Caco-2 (cell line): ENCODE measurements at regions not wholly inside any gene's neighbourhood (a gene's known extent, or its start where the extent isn't known, plus 50 kb on each side); places are given as distances from the start of the nearest gene placed in this dataset.
A peak's percentile ranks its signal among the peaks of the same experiment; 100 is the strongest.
"Not testable (repeated sequence)": the region's sequence is repeated elsewhere in the genome, so short reads cannot be mapped to it uniquely, and the experiment has no call there.

Experiments
- BruUV-seq: library from RNA; stranded (reverse); fragments of 400-500 nt; replicated peaks from 2 replicates; lab custom pipeline; 2021; lab: Mats Ljungman, UMichigan
- CTCF ChIA-PET: fragments of 300-600 bp; sonication (Branson Sonifier 250); formaldehyde crosslinking; loops from one replicate; lab custom pipeline; 2022; ENCODE audit warnings: antibody characterized with exemption; lab: Charles Lee
- POLR2A ChIA-PET: fragments of 300-600 bp; sonication (Branson Sonifier 250); formaldehyde crosslinking; loops from one replicate; lab custom pipeline; 2022; ENCODE audit warnings: antibody characterized with exemption; lab: Charles Lee
- DNase-seq, 2 experiments: peaks; one replicate each; pipeline versions ENCODE4 v3.0.0 to v3.0.0-alpha.2; 2020 to 2022
- H3K27me3 ChIP-seq: replicated peaks from 2 replicates; pipeline ENCODE4 v1.6.0; 2011; ENCODE audit warnings: low read length; ENCODE audit not compliant: control insufficient read depth, insufficient read depth
- H3K36me3 ChIP-seq: 2 replicates; pipeline ENCODE4 v1.5.1; 2011; ENCODE audit warnings: low read length; ENCODE audit not compliant: control insufficient read depth, insufficient read depth
- H3K4me1 ChIP-seq: fragments of 250-450 bp; sonication (Bioruptor Pico); 2 replicates; pipeline ENCODE4 v1.5.1; 2020; ENCODE audit warnings: mild to moderate bottlenecking
- H3K4me3 ChIP-seq: 2 replicates; pipeline ENCODE4 v1.5.1; 2011; ENCODE audit warnings: low read depth, mild to moderate bottlenecking, control low read depth, low read length
- H3K9me3 ChIP-seq: fragments of 250-450 bp; sonication (Bioruptor Pico); 2 replicates; pipeline ENCODE4 v1.5.1; 2020; ENCODE audit warnings: mild to moderate bottlenecking, moderate library complexity
- H3K27ac Mint-ChIP-seq: one replicate; pipeline ENCODE4 v1.8.0; 2022; ENCODE audit warnings: mixed read lengths; ENCODE audit not compliant: unreplicated experiment
- H3K27me3 Mint-ChIP-seq: one replicate; pipeline ENCODE4 v1.8.0; 2022; ENCODE audit warnings: mixed read lengths; ENCODE audit not compliant: insufficient read depth, unreplicated experiment
- H3K36me3 Mint-ChIP-seq: one replicate; pipeline ENCODE4 v1.8.0; 2022; ENCODE audit warnings: mild to moderate bottlenecking, mixed read lengths; ENCODE audit not compliant: insufficient read depth, unreplicated experiment
- H3K4me1 Mint-ChIP-seq: one replicate; pipeline ENCODE4 v1.8.0; 2022; ENCODE audit warnings: low read depth, mixed read lengths; ENCODE audit not compliant: unreplicated experiment
- H3K4me3 Mint-ChIP-seq: one replicate; pipeline ENCODE4 v1.8.0; 2022; ENCODE audit warnings: mild to moderate bottlenecking, moderate library complexity, mixed read lengths; ENCODE audit not compliant: unreplicated experiment
- H3K9me3 Mint-ChIP-seq: one replicate; pipeline ENCODE4 v1.8.0; 2022; ENCODE audit warnings: mixed read lengths; ENCODE audit not compliant: unreplicated experiment
- CTCF ChIP-seq, 2 experiments: fragments of 200-600 bp in 1 of 2; IDR thresholded peaks; 1 replicate in 1 of 2; 2 replicates in 1 of 2; pipeline versions ENCODE4 v1.5.1 to v1.8.0; 2011 to 2022; ENCODE audit warnings: antibody characterized with exemption in 1 of 2, control low read depth in 1 of 2, inconsistent platforms in 1 of 2, low read depth in 1 of 2, low read length in 1 of 2, mild to moderate bottlenecking in 1 of 2, moderate library complexity in 1 of 2; ENCODE audit not compliant: insufficient read depth in 1 of 2, severe bottlenecking in 1 of 2, unreplicated experiment in 1 of 2
- intact Hi-C: fragments of 100-400 bp; cut with micrococcal nuclease; formaldehyde crosslinking; loops from one replicate; pipeline ENCODE4 v1.10.0; 2022; ENCODE audit not compliant: unreplicated experiment

GRCh38 chr5:92654601-92655000 lies 926.4 kb downstream of the NR2F1-AS1 start:
- H3K27me3 ChIP-seq, H3K4me1 ChIP-seq, H3K4me1 Mint-ChIP-seq, H3K27ac Mint-ChIP-seq, H3K36me3 Mint-ChIP-seq, BruUV-seq, intact Hi-C loops, H3K4me3 Mint-ChIP-seq, H3K9me3 Mint-ChIP-seq, H3K27me3 Mint-ChIP-seq, DNase-seq, POLR2A ChIA-PET, CTCF ChIA-PET, H3K36me3 ChIP-seq, H3K9me3 ChIP-seq, H3K4me3 ChIP-seq: not testable (repeated sequence)
- peak in 1 of 2 experiments; percentile 14 for TF ChIP-seq CTCF (IDR thresholded peaks at IDR 0.05; ENCODE audit: insufficient read depth in 1 of 2, low read depth in 1 of 2, low read length in 1 of 2, severe bottlenecking in 1 of 2, unreplicated experiment in 1 of 2)

GRCh38 chr5:92653730-92654461 lies 927.1 kb downstream of the NR2F1-AS1 start:
- H3K36me3 Mint-ChIP-seq, result no peaks in the 10 kb centered on the region
- intact Hi-C loops, result no loop called here
- ChIA-PET CTCF (no interaction called here), POLR2A (no interaction called here)
- H3K4me1 Mint-ChIP-seq, result no peaks in the 10 kb centered on the region
- Histone ChIP-seq H3K36me3 (no peaks in the 10 kb centered on the region), H3K27me3 (no peaks in the 10 kb centered on the region), H3K4me1 (no peaks in the 10 kb centered on the region), H3K9me3 (no peaks in the 10 kb centered on the region), H3K4me3 (no peak overlapping the region)
- H3K9me3 Mint-ChIP-seq, result no peaks in the 10 kb centered on the region
- peaks cover 4% of the 10 kb centered on the region for H3K27me3 Mint-ChIP-seq
- no peak for DNase-seq
- H3K4me3 Mint-ChIP-seq, result no peak overlapping the region
- no TSS peak for BruUV-seq
- no peak for TF ChIP-seq CTCF (IDR thresholded peaks at IDR 0.05; ENCODE audit: insufficient read depth in 1 of 2, low read depth in 1 of 2, low read length in 1 of 2, severe bottlenecking in 1 of 2, unreplicated experiment in 1 of 2)
- no peak overlapping the region for H3K27ac Mint-ChIP-seq

GRCh38 chr5:92652756-92653155 lies 928.3 kb downstream of the NR2F1-AS1 start:
- POLR2A ChIA-PET, result no interaction called here
- CTCF ChIA-PET, result no interaction called here
- no peak overlapping the region for H3K4me3 ChIP-seq
- peaks cover 2% of the 10 kb centered on the region for H3K27me3 Mint-ChIP-seq
- no peak overlapping the region for H3K4me3 Mint-ChIP-seq
- intact Hi-C loops, result no loop called here
- no peak for TF ChIP-seq CTCF (IDR thresholded peaks at IDR 0.05; ENCODE audit: insufficient read depth in 1 of 2, low read depth in 1 of 2, low read length in 1 of 2, severe bottlenecking in 1 of 2, unreplicated experiment in 1 of 2)
- H3K27ac Mint-ChIP-seq, result no peak overlapping the region
- H3K9me3 Mint-ChIP-seq, result no peaks in the 10 kb centered on the region
- BruUV-seq, result no TSS peak
- H3K4me1 Mint-ChIP-seq, result no peaks in the 10 kb centered on the region
- no peak for DNase-seq
- H3K36me3 Mint-ChIP-seq, result no peaks in the 10 kb centered on the region
- no peaks in the 10 kb centered on the region for H3K27me3 ChIP-seq
- H3K9me3 ChIP-seq, result no peaks in the 10 kb centered on the region
- no peaks in the 10 kb centered on the region for H3K36me3 ChIP-seq
- no peaks in the 10 kb centered on the region for H3K4me1 ChIP-seq
